GM18505 (cell line): ENCODE measurements at regions not wholly inside any gene's neighbourhood (a gene's known extent, or its start where the extent isn't known, plus 50 kb on each side); places are given as distances from the start of the nearest gene placed in this dataset.

ENCODE experiments used
- ATAC-seq: cut with Tn5 transposase; IDR thresholded peaks from one replicate; pipeline ENCODE4 v1.9.1; 2021; ENCODE audit not compliant: unreplicated experiment
- POLR2A ChIP-seq: IDR thresholded peaks from 4 replicates; pipeline ENCODE4 v1.6.1; 2011; ENCODE audit warnings: borderline replicate concordance; ENCODE audit not compliant: insufficient read depth, insufficient read length; ENCODE audit errors: extremely low read depth

DNA sequence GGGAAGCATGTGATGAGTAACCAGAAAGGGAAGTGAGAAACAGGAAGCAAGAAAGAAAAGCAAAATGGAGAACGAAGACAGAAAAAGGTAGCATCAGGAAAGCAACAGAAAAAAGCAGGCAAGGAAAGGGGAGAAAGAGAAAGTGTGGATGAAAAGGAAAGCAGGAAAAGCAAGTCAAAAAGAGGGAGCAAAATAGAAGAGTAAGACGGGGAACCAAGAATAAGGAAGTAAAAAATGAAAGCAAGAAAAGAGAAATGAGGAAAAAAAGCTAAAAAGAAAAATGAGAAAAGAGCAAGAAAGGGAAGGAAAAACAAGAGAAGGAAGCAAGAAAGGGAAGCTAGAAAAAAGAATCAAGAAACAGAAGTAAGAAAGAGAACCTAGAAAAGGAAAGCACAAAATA is 242.3 kb upstream of the NCKAP5 start:
- TF ChIP-seq POLR2A, result no peak
- no peak for ATAC-seq

- no peak for TF ChIP-seq POLR2A
- no peak for ATAC-seq
These were observed 243.3 kb upstream of the NCKAP5 start for GRCh38 chr2:133811409-133812125.

GRCh38 chr2:133812826-133813617 is 244.8 kb upstream of the NCKAP5 start:
- TF ChIP-seq POLR2A, result no peak
- no peak for ATAC-seq

DNA sequence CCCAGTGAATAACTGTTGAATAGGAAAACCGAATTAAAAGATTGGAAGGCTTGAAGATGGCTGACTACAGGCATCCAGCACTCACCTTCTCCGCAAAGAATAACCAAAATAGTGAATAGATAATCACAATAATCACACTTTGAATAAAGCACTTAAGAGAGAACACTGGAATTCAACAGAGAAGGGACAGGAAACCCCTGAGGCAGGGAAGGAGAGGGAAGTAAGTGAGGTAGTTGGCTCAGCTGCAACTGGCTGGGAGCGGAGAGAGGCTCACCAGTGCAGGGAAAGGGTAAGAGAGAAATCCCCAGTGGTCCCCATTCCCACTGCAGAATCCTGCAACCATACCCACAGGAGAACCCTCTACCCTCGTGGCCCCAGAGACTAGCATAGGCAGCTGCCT is 246.6 kb upstream of the NCKAP5 start:
- no peak for ATAC-seq
- TF ChIP-seq POLR2A, result no peak

GRCh38 chr2:133816037-133816436 is 247.8 kb upstream of the NCKAP5 start:
- no peak for ATAC-seq
- TF ChIP-seq POLR2A, result no peak

- no peak for ATAC-seq
- TF ChIP-seq POLR2A, result no peak
These were observed 249.7 kb upstream of the NCKAP5 start for GRCh38 chr2:133817680-133818566.

DNA sequence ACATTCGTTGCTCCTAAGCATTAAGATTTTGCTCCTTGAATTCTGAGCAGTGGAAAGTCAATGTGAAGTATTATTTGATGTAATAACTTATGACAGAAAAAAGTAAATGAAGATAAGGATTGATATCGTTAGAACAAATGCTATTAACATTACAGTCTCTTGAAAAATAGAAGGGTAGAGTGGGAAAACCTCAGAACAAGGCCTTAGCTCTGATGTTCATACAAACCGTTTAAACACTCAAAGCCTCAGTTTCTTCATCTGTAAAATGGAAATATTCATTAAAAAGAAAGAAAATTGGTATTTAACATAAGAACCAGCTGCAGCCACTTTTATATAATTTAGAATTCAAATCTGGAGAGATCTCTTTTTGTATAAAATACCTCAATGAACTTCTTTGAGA is 250.4 kb upstream of the NCKAP5 start:
- ATAC-seq, result no peak
- TF ChIP-seq POLR2A, result no peak

DNA sequence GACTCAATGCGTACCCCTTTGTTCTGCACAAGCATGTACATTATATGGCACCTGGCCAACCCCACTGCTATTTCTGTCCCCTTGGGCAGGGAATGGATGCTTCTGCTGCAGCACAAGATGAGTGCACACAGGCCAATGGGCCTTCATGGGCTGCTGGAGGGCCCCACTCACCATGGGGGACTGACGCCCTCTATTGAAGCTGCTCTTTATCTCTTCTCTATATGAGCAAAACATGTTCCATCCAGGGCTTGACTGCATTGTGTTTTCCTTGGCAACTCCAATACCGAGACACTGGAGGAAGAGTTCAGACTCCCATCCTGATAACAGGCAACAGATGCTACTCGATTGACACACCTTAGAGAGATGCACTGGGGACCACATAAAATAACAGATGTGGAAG is 251.6 kb upstream of the NCKAP5 start:
- no peak for TF ChIP-seq POLR2A
- no peak for ATAC-seq

- no peak for ATAC-seq
- no peak for TF ChIP-seq POLR2A
These were observed 253.0 kb upstream of the NCKAP5 start for GRCh38 chr2:133821107-133821760.

GRCh38 chr2:133822517-133823225 is 254.4 kb upstream of the NCKAP5 start:
- no peak for ATAC-seq
- TF ChIP-seq POLR2A, result no peak

DNA sequence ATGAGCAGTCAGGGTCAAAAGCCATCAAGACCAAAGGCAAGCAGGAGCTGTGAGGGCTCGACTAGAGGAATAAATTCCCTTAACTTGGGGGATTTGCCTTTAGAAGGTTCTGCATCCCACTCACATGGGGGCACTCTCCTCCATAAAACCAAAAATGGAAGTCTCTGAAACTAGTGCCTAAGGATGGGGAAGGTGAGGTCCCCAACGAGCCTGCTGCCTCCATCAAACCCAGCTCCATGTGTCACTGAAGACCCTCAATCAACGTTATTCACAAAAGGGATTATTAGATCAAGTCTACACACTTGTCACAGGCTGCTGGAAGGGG is 254.9 kb upstream of the NCKAP5 start:
- ATAC-seq, result no peak
- no peak for TF ChIP-seq POLR2A

DNA sequence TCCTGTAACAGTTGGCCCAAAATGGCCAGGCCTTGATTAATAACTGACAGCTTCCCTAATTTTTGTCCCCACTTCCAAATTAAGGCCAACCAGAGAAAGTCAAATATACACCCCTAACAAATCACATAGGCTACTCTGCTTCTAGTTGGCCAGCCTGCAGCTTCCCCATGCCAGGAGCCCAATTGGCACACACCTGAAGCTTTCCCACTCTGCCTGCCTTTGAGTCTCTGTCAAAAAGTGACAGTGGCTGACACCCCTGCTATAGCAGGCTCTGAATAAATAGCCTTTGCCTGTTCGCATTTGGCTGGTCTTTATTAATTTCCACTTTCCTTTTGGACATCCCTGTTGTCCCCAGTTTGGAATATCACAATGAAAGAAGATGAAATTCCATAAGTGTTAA is 256.6 kb upstream of the NCKAP5 start:
- TF ChIP-seq POLR2A, result no peak
- ATAC-seq, result no peak
